Activated CD4-positive, alpha-beta T cell treated with anti-CD3 and anti-CD28 coated beads, Interleukin-10, Interleukin-2, amounts not matched to agents 100 ng/mL and 50 ng/mL, durations not matched to agents 16 hours and 8 hours (primary cell): ENCODE measurements at regions not wholly inside any gene's neighbourhood (a gene's known extent, or its start where the extent isn't known, plus 50 kb on each side); places are given as distances from the start of the nearest gene placed in this dataset.

Source experiments
- DNase-seq: peaks from one replicate; pipeline ENCODE4 v3.0.0-alpha.2; 2020

- no peak for DNase-seq
Observed at GRCh38 chr1:81125672-81126071, 675.1 kb upstream of the ADGRL2 start.

- no peak for DNase-seq
Observed at GRCh38 chr1:81121306-81121705, 679.4 kb upstream of the ADGRL2 start.

GRCh38 chr1:81119319-81119718 is 681.4 kb upstream of the ADGRL2 start:
- DNase-seq: no peak

- no peak for DNase-seq
Observed at GRCh38 chr1:81118550-81118949, 682.2 kb upstream of the ADGRL2 start.

GRCh38 chr1:81115422-81115821 is 685.3 kb upstream of the ADGRL2 start:
- DNase-seq: no peak

- DNase-seq: no peak
Observed at GRCh38 chr1:81114191-81114590, 686.5 kb upstream of the ADGRL2 start.

GRCh38 chr1:81113688-81114087 is 687.0 kb upstream of the ADGRL2 start:
- no peak for DNase-seq

- no peak for DNase-seq
Observed at GRCh38 chr1:81111818-81112217, 688.9 kb upstream of the ADGRL2 start.

GRCh38 chr1:81109038-81109437 is 691.7 kb upstream of the ADGRL2 start:
- DNase-seq: no peak

- DNase-seq: no peak
Observed at GRCh38 chr1:81097860-81098259, 702.9 kb upstream of the ADGRL2 start.

GRCh38 chr1:81073580-81073979 is 727.2 kb upstream of the ADGRL2 start:
- no peak for DNase-seq

GRCh38 chr1:81071969-81072753 is 728.6 kb upstream of the ADGRL2 start:
- DNase-seq: no peak

- no peak for DNase-seq
Observed at GRCh38 chr1:81071072-81071858, 729.5 kb upstream of the ADGRL2 start.

- DNase-seq: no peak
Observed at GRCh38 chr1:81069856-81070255, 730.9 kb upstream of the ADGRL2 start.

GRCh38 chr1:81068726-81069125 is 732.0 kb upstream of the ADGRL2 start:
- DNase-seq: no peak

- DNase-seq: no peak
Observed at GRCh38 chr1:81053826-81054225, 746.9 kb upstream of the ADGRL2 start.

- DNase-seq: no peak
Observed at GRCh38 chr1:81052162-81052561, 748.6 kb upstream of the ADGRL2 start.

- DNase-seq: no peak
Observed at GRCh38 chr1:81050390-81050789, 750.3 kb upstream of the ADGRL2 start.

GRCh38 chr1:81044708-81045107 is 756.0 kb upstream of the ADGRL2 start:
- no peak for DNase-seq

GRCh38 chr1:81042225-81042624 is 758.5 kb upstream of the ADGRL2 start:
- no peak for DNase-seq

- no peak for DNase-seq
Observed at GRCh38 chr1:81034291-81034690, 766.4 kb upstream of the ADGRL2 start.

- no peak for DNase-seq
Observed at GRCh38 chr1:81032973-81033425, 767.7 kb upstream of the ADGRL2 start.

- no peak for DNase-seq
Observed at GRCh38 chr1:81032374-81032773, 768.4 kb upstream of the ADGRL2 start.

GRCh38 chr1:81030441-81030840 is 770.3 kb upstream of the ADGRL2 start:
- DNase-seq: no peak
